ENCODE measurements at regions not wholly inside any gene's neighbourhood (a gene's known extent, or its start where the extent isn't known, plus 50 kb on each side); places are given as distances from the start of the nearest gene placed in this dataset.

DNA sequence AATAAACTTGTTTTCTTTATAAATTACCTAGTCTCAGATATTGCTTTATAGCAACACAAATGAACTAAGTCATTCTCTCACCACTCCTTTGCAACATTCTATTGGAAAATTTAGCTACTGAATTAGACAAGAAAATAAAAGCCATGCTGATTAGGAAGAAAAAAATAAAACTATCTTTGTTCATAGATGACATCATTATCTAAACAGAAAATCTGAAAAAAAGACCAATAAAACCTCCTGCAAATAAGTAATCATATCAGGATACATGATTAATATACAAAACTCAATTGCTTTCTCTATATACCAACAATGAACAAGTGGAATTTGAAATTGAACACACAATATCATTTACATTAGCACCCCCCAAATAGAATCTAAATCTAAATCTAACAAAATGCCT is 455.3 kb upstream of the KIF2A start:
- no peak for DNase-seq

DNA sequence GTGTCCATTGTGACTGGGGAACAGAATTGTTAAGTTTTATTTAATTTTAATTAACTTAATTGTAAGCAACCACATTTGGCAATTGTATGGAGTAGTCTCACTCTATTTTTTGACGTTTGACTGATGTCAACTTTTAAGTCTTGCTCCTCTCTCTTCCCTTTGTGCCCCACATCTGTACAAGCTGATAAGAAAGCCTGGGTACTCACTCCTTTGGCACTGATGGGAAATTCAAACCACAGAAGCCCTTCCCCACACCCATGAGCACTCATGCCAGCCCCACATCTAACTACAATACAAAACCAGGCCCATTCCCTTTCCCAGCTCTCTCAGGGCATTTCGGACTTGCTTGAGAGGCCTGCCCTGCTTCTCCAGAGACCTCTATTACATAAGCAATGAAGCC is 451.5 kb upstream of the KIF2A start:
- no peak for DNase-seq

DNA sequence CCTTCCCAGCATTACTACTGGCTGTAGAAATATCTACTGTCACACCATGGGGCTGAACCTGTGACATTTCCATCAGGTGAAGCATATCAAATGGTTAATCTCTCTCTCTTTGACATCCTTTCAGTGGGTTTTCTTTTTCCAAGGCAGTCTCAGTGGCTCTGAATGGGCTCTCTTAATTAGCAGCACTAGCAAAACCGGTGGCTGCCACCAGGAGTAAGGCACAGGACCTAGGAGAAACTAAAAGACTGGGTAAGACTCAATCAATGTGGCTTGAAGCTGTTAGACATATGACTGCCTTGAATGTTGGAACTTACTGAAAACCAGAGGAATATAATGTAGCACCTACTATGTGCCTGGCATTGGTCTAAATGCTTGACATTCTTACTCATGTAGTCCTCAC is 445.0 kb upstream of the KIF2A start:
- DNase-seq = no peak

DNA sequence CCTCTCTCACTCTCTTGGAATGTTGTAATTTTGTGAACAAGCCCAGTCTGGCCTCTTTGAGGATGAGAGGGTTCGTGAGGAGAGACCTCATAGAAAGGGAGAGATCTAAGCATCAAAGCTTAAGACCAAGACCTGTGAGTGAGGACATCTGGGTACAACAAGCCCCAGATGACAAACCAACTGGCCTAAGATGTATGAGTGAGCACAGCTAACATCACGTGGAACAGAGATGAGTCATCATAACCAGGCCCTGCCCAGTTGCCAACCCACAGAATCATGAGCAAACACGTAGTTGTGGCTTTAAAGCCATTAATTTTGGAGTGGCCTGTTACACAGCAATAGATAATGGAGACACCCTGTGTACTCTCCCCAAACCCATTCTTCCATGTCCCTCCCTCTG is 439.1 kb upstream of the KIF2A start:
- no peak for DNase-seq

DNA sequence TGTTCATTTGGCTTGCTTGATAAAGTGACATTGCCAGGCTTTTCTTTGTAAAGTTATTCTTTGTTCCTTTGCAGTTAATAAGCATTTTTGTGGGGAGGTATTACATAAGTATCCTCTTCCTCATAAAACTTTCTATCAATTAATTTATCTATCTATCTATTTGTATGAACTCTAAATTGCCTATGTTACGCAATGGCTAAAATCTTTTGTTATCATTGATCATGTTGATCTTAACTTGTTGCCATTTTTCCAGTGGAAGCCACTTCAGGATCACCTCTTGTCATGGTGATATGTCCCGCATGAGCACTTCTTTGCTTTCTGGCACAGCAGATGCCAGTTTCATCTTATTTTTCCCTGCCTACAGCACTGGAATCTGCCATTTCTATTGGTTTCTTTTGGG is 436.7 kb upstream of the KIF2A start:
- DNase-seq = no peak

DNA sequence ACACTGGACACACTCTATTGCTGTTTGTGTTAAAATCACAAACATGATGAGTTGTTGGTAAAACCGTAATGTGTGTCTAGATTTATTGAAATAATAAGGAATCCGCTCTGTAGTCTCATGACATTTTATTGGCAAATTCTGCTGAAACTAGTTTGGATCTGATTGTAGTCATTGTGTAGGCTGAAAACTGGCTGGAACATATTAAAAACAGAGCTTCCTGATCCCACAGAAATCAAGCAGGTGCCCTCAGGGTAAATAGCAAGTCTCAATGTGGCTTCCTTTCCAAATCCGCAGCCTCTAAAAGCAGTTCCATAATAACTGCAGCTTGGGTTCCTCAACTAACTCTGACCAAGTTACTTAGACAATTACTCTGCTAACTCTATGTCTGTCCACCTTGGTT is 427.5 kb upstream of the KIF2A start:
- DNase-seq = no peak

DNA sequence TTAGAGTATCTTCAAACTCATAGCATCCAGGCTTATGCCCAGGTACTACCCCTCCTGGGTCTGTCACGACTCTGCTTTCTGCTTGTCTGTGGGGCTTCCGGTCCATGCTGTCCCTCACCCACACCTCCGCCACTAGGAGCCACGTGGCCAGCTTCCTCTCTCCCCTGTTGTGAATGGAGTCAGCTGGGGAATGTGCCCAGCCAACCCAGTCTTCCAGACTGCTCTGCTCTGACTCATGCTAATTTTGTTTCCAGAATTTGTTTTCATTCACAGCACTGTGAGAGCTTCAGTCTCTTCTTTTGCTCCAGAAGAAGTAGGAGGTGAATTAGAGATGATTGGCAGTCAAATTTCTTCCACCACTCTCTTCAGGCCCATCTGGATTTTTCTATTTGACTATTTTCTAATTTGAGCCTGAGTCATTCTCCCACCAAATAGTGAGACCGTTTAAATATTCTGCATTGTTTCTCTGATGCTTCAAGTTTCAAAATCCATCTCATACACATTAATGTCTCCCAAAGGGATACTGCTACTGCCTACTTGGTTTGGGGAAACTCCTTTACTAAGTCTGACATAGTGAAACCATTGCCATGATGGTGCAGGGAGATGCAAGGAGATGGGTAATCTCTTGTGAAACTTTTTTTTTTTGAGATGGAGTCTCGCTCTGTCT is 424.1 kb upstream of the KIF2A start:
- DNase-seq = no peak

DNA sequence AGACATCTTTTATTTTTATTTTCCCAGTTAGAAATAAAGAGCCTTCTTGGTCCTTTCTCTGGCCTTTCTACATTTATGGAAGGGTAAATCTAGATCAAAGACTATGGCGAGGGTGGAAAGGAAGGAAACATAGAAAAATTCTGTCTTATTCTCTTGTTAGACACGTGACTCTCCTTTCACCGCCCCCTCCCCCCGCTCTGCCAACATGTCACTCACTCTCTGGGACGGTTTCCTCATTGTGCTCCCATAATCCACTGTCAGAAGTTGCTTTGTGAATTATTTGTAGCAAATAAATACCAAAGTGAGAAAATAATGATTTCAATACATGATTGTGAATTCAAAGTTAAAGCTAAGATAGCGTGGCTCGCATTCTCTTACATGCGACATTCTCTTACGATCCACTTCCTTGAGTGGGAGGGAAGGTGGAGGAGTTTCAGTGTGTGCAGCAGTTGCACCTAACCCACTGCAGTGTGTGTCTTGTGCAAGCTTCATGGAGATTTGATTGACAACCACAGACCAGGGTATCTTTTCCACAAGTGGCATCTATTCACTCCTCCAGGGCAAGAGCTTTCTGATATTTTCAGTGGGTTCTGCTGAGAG is 423.0 kb upstream of the KIF2A start:
- DNase-seq = no peak

DNA sequence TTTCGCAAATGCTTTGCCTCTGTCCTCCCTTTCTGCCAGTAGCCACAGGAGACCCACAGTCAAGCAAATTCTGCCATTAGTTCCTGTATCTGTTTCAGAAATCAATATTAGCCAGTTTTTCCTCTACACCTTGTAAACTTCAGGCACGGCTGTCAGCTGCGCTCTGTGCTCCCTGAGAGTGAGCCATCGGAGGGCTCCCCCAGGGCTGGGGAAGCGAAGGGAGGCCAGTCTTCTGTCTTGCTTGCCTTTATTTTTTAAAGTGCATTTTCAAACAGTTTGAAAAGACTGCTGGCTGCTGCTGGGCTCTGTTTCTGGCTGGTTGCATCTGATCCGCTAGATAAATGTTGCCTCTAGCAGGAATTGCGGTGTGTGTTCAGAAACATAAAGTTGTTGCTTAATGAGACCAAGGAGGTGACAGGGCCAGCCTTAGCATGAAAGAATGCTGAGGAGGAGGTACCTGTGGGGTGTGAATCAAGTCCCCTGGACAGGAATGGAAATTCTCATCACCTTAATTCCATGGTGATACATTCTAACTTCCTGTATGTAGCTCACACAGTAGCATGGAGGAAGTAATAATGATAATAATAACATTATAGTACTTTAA is 421.7 kb upstream of the KIF2A start:
- no peak for DNase-seq

DNA sequence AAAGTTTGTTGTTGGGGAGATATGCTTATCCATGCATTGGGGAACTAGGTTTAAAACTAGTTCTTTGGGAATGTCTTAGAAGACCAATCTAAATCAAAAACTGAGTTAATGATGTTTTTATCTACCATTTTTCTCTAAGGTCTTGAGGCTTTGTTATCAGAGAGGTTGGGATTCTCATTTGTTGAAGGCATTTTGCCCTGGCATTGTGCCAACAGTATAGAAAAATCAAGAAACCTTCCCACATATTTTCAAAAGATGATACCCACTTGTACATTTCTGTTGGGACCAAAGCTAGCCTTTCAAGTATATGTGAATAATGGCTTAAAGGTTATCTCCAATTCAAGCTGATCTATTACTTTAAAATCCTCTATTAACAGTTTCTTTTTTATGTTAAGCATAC is 419.8 kb upstream of the KIF2A start:
- DNase-seq = no peak

DNA sequence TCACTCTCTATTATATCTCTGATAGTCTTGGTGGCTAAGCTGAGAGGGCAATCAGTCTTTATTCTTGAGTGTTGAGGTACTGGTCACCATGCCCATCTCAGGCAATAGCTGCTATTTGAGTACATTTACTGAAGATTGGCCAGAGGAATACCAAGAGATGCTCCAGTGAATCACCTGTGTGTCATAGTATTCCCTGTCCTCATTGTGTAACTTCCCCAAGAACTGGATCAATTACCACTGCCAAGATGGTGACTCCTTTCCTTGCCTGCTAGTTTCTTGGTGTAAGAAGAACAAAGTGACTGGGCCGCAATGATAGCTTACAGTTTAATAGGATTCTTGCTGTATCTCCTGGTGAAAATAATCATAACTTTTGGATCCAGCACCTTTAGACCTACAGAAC is 418.7 kb upstream of the KIF2A start:
- no peak for DNase-seq

DNA sequence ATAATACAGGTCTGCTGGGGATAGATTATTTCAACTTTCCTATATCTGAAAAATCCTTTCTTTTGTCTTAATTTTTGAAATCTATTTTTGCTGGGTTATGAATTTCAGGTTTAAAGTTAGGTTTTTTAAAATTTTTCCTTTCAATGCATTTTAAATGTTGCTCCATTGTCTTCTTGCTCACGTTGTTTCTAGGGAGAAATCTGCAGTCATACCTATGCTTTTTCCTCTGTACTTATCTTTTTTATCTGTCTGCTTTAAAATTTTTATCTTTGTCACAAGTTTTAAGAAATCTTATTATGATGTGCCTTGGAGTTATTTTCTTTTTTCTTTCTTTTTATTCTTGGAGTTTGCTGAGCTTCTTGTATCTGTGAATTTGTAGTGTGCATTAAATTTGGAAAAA is 412.0 kb upstream of the KIF2A start:
- DNase-seq = no peak

DNA sequence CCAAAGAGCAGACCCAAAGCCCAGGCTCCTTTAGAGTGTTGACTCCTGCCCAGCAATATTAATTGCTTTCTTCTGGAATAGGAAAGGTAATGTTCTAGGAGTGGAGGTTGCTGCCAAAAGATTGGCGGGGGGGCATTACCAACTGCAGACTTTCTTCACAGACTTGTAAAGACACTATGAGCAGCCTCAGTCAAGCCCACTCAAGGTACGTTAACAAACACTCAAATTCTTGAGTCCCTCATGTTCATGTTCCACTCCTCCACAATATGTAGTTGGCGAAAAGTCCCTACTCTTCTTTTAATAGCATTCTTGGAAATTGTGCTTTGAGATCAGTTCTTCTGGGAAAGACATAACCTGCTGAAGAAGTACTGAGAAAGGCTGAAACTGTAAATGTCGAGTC is 409.2 kb upstream of the KIF2A start:
- no peak for DNase-seq

DNA sequence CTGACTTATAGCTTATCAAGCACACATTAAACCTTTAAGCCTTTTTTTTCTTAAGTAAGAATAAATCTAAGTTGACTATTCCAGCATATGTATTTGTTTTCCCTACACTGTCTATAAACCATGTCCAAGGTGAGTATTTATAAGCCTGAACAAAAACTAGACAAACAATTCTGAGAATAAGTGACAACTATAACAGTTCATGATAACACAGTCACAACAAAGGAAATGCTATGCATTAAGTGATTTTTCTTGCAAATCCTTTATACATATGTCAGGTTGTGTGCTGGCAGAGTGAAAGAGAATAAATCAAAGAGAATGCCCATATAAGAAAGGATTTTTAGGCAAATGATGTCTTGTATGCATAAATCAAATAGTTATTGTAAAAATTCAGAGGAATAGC is 408.8 kb upstream of the KIF2A start:
- DNase-seq = no peak

DNA sequence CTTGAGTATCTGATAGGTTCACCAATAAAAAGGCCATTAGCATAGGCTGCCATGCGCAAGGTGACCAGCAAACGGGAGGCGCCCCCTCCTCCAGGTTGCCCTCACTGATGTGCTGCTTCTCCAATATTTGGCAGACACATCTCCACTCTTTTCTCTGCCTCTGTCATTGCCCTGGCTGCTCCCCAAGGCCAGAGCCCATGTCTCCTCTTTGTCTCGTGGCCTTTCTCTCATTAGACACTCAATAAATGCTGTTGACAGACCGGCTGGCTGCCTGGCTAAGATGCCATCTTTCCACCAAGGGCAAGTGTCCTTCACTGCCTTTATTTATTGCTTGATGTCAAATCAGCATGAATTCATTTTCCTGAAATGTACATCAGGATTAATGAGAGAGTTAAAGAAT is 404.0 kb upstream of the KIF2A start:
- DNase-seq = no peak

DNA sequence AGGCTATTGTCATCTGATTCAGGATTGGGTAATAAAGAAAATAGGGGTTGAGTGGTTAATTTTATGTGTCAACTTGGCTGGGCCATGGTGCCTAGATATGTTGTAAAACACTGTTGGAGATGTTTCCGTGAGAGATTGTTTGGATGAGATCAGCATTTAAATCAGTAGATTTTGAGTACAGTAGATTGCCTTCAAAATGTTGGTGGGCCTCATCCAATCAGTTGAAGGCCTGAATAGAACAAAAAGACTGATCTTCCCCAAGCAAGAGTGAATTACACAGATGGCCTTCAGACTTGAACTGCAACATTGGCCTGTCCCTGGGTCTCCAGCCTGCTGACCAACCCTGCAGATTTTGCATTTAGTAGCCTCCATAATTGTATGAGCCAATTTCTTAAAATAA is 401.3 kb upstream of the KIF2A start:
- no peak for DNase-seq

DNA sequence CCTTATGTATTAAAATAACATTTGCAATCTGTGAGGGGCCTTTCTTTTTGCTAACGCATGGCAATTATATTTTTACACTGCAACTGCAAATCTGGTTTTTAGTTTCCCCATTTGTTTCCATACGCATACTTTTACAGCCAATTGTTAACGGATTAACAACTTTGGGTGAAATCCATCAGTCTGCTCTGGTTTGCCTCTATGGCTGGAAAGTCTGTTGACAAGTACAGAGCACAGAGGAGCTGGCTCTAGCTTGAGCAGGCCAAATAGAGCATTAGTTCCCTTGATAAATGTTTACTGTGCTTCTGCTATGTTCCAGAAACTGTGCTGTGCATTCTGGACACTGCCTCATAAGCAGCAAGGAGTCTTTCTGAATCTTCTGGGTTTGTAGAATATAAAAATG is 400.4 kb upstream of the KIF2A start:
- no peak for DNase-seq

DNA sequence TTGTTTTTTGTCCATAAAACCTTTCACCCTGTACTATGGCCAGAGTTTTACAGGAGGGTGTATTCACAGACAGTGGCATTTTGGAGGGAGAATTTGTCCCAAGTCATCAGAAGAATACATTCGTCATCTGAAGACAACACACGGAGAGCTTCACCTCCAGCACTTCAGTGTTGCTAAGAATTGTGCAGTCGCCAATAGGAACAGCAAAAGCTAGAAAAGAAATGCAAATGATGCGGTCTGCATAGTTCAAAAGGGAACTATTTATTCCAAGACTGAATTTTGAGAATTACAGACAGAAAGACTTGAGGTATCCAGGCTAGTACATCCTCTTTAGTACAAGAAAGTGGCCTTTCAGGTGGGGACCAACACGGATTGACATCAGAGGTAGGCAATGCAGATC is 399.2 kb upstream of the KIF2A start:
- no peak for DNase-seq

DNA sequence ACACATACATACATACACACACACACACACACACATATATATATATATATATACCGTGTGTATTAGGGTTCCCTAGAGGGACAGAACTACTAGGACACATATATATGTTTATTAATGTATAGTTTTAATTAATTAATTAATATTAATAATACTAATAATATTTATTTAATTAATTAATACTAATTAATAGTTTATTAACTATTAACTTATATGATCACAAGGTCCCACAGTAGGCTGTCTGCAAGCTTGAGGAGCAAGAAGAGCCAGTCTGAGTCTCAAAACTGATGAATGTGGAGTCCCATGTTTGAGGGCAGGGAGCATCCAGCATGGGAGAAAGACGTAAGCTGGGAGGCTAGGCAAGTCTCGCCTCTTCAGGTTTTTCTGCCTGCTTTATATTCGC is 398.0 kb upstream of the KIF2A start:
- DNase-seq = no peak

DNA sequence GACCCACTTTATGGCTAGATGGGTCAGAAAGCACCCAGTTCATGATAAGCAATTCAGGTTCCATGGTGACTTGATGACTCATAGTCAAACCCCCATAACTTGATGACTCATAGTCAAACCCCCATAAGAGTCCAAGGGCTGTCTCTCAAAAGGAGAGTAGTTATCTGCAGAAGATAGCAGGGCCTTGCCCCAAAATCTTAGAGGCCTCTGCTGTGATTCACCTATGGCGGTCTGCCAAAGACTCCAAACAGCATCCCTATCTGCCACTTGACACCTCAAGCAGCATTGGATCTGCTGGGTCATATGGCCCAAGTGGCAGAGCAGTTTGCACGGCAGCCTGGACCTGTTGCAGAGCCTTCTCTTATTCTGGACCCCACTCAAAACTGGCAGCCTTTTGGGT is 395.2 kb upstream of the KIF2A start:
- DNase-seq = no peak

DNA sequence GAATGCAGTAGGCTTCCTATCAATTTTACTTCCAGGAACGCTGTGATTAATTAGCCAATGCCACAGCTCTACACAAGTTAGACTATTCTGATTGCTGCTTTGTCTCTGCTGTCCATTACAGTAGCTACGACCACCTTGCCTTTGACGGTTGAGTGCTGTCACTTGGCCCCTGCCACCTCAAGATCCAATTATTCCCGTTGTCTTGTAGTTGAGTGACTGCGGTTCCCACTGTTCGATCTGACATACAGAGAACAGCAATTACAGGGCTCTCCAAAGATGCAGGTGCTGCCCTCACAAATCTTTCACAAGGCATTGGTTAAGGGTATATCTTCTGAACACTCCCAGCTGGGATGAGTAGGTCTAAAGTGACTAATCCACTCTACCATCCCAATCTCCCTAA is 393.4 kb upstream of the KIF2A start:
- DNase-seq = no peak

DNA sequence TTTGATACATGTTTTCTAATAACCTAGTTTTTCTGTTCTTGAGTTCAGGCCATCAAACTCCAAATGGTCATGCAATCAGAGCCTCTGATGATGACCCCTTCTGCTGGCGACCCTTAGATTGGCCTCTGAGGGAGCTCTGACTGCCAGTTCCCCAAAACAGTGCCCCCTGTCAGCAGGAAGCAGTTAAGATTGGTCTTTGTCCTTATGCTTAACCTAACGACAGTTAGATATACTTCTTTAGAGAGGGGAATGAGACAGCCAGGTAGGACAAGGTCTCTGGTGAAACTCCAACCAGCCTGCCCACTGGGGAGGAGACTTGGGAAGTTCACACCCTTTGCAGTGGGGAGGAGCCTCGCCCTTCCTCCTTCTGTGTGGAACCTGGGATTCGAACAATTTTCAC is 390.4 kb upstream of the KIF2A start:
- no peak for DNase-seq

DNA sequence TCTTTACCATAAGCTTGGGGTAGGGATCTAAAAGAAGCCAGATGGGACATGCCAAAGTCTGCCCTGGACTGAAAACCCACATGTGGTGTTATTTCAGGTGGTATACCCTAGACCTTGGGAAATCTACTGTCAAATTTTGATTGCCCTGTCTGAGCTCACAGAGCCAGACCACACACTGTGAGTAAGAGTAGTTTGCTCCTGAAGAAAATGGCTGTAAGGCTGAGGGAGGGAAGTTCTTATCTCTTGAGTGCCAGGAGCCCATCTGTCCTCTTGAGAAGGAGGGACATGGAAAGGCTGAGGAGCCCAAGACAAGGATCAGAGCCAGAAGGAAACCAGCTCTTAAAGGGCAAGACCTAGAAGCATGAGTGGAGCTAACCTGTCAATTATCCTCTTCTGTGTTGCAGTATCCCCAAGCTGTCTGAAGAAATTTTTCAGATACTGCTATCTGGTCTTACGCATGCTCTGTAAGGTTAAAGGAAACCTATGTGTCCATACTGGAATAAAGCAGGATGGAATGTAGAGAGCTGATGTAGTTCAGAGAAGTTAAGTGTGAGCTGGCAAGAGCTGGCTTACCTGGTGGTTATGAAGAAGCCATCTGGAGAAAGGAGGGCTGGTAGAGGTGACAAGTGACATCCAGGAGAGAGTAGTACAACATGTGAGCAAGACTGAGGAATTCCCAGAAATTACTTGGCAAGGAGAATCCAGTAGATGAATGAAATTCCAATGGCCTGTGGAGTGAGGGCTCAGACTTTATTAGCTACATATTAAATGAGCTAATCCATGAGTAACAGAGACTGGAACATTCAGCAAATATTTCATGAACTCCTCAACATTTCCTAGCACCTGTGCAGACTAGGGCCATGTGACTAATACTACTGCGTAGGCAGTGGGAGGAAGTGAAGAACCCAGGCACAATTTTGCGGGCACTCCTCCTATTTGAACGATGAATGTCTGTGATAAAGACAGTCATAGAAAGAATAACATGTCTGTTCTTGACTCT is 389.1 kb upstream of the KIF2A start:
- no peak for DNase-seq

DNA sequence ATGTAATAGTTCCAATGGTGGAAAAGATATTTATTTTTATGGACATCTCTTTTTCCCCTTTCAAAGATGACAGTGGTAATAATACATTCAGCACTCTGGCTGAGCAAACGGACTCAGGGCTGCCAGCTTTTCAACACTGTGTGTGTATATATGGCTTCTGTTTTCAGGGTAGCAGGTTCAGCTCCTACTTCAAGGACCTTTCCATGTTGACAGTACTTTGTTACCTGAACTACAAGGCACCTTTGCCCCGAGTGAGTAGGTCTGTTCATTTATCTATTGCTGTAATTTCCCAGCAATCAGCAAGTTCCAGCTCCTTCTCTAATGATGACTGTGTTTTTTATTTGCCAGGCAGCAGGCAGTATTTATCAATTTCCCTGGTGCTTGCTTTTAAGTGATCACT is 387.4 kb upstream of the KIF2A start:
- no peak for DNase-seq

All from stimulated activated naive CD4-positive, alpha-beta T cell treated with Interleukin-2 at 50 U/mL for 16 hours (primary cell).